Lung (tissue), 11 donors: ENCODE measurements at regions not wholly inside any gene's neighbourhood (a gene's known extent, or its start where the extent isn't known, plus 50 kb on each side); places are given as distances from the start of the nearest gene placed in this dataset.

ENCODE experiments used
- ATAC-seq: fragments of 200-7000 bp; cut with Tn5 transposase; one replicate; pipeline ENCODE4 v1.9.1; 2020; ENCODE audit warnings: moderate number of reproducible peaks; ENCODE audit not compliant: insufficient read depth, low FRiP score
- DNase-seq, 3 donors: peaks; one replicate each; pipeline ENCODE4 v3.0.0-alpha.2; 2013 to 2017
- H3K27ac ChIP-seq, 2 donors: one replicate each; pipeline ENCODE4 v1.5.1; 2013; ENCODE audit warnings: mild to moderate bottlenecking in 2 of 2, moderate library complexity in 2 of 2, control low read depth in 1 of 2, inconsistent platforms in 1 of 2, low read depth in 1 of 2, low read length in 1 of 2
- H3K27me3 ChIP-seq, 3 donors: one replicate each; pipeline ENCODE4 v1.5.1; 2013; ENCODE audit warnings: low read length in 2 of 3; ENCODE audit not compliant: control insufficient read depth in 3 of 3, insufficient read depth in 3 of 3
- H3K36me3 ChIP-seq, 4 donors: one replicate each; pipeline ENCODE4 v1.5.1; 2013; ENCODE audit warnings: low read length in 4 of 4, mild to moderate bottlenecking in 1 of 4, moderate library complexity in 1 of 4; ENCODE audit not compliant: control insufficient read depth in 4 of 4, insufficient read depth in 4 of 4
- H3K4me1 ChIP-seq, 5 donors: one replicate each; pipeline ENCODE4 v1.5.1; 2013; ENCODE audit warnings: low read length in 5 of 5, mild to moderate bottlenecking in 2 of 5, moderate library complexity in 1 of 5; ENCODE audit not compliant: control insufficient read depth in 5 of 5, insufficient read depth in 5 of 5
- H3K4me3 ChIP-seq: one replicate; pipeline ENCODE4 v1.5.1; 2013; ENCODE audit warnings: mild to moderate bottlenecking, control low read depth, moderate library complexity
- H3K9ac ChIP-seq, 2 donors: one replicate each; pipeline ENCODE4 v1.5.1; 2013; ENCODE audit warnings: low read length in 2 of 2, control low read depth in 1 of 2; ENCODE audit not compliant: insufficient read depth in 1 of 2
- H3K9me3 ChIP-seq, 4 donors: one replicate each; pipeline ENCODE4 v1.5.1; 2013; ENCODE audit warnings: low read length in 3 of 4, mild to moderate bottlenecking in 1 of 4, moderate library complexity in 1 of 4; ENCODE audit not compliant: control insufficient read depth in 4 of 4, insufficient read depth in 3 of 4
- WGBS, 2 donors: extraction: QIAGEN DNeasy Blood & Tissue Kit; methylation state at CpG; one replicate each; pipeline ENCODE4 v1.1.7; 2013; 5-methylcytosine and 5-hydroxymethylcytosine counted together
- TF ChIP-seq, protein P1 (sequence below): IDR thresholded peaks from 2 replicates; pipeline ENCODE4 v1.5.1; 2012; ENCODE audit warnings: mild to moderate bottlenecking; ENCODE audit errors: control extremely low read depth, extremely low read depth
- donor health status: control.
- donor health status: control.
- donor health status: Bipolar disorder and iron deficiency.
- donor health status: healthy.
- donor health status: DM: yes; HTN: yes; CAD: no.

GRCh38 chr4:110902500-110902899 is 279.6 kb upstream of the PITX2 start:
- Histone ChIP-seq H3K27ac (no peak overlapping the region), H3K9me3 (no peaks in the 10 kb centered on the region), H3K4me3 (no peak overlapping the region), H3K27me3 (no peaks in the 10 kb centered on the region), H3K9ac (no peak overlapping the region), H3K4me1 (no peaks in the 10 kb centered on the region), H3K36me3 (no peaks in the 10 kb centered on the region)
- ATAC-seq (no peak), DNase-seq (peak in 1 of 3 donors; percentile 7)
- 50 to 52% methylated on average over 3 of the region's 3 CpGs for WGBS, 2 donors
- TF ChIP-seq, protein P1, sequence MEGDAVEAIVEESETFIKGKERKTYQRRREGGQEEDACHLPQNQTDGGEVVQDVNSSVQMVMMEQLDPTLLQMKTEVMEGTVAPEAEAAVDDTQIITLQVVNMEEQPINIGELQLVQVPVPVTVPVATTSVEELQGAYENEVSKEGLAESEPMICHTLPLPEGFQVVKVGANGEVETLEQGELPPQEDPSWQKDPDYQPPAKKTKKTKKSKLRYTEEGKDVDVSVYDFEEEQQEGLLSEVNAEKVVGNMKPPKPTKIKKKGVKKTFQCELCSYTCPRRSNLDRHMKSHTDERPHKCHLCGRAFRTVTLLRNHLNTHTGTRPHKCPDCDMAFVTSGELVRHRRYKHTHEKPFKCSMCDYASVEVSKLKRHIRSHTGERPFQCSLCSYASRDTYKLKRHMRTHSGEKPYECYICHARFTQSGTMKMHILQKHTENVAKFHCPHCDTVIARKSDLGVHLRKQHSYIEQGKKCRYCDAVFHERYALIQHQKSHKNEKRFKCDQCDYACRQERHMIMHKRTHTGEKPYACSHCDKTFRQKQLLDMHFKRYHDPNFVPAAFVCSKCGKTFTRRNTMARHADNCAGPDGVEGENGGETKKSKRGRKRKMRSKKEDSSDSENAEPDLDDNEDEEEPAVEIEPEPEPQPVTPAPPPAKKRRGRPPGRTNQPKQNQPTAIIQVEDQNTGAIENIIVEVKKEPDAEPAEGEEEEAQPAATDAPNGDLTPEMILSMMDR: no peak

GRCh38 chr4:110904435-110905065 is 281.7 kb upstream of the PITX2 start:
- Histone ChIP-seq H3K36me3 (no peaks in the 10 kb centered on the region), H3K4me3 (no peak overlapping the region), H3K9me3 (no peaks in the 10 kb centered on the region), H3K4me1 (no peaks in the 10 kb centered on the region), H3K27ac (no peak overlapping the region), H3K27me3 (no peaks in the 10 kb centered on the region), H3K9ac (no peak overlapping the region)
- ATAC-seq (no peak), DNase-seq (no peak)
- TF ChIP-seq, protein P1: no peak
- 52 to 54% methylated on average over 6 of the region's 6 CpGs for WGBS, 2 donors

DNA sequence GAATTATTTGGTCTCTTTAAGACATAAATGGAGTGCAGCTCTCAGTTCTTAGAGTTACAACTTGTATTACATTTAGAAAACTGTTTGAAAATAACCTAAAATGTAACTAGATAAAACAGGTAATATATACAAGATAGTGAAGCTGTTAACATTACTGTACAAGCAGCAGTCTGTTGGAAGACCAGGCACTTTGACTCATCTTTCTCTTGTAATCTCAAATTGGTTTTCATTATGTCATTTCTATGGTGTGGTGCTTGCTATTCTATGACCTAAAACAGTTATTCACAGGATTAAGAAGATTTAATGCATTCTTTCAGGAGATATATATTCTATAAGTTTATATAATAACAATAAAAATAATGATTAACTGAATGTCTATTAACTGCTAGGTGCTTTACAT is 282.5 kb upstream of the PITX2 start:
- no peak overlapping the region for H3K9ac ChIP-seq
- TF ChIP-seq, protein P1: no peak
- no peak overlapping the region for H3K27ac ChIP-seq
- no peaks in the 10 kb centered on the region for H3K36me3 ChIP-seq
- H3K4me3 ChIP-seq: no peak overlapping the region
- H3K9me3 ChIP-seq: no peaks in the 10 kb centered on the region
- DNase-seq: no peak
- H3K4me1 ChIP-seq: no peaks in the 10 kb centered on the region
- no peaks in the 10 kb centered on the region for H3K27me3 ChIP-seq
- no peak for ATAC-seq

DNA sequence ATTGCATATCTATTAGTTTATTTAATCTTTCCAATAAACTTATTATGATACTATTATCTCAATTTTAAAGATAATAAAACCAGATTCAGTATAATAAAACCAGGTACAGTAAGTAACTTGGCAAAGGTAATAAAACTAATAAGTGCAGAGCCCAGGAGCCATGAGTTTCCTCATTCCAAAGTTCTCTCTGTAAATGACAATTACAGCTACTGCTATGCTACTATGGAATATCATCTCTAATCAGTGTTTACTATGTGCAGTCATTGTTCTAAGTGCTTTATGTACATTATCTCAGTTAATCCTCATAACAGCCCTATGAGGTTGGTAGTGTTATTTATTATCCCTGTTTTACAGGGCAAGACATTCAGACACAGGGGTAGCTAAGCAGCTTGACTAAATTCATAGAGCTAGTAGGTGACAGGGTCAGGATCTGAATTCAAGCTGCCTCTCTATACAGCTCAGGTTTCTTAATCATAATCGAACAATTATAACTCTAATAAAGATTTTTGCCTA is 285.0 kb upstream of the PITX2 start:
- no peaks in the 10 kb centered on the region for H3K27me3 ChIP-seq
- H3K4me3 ChIP-seq: no peak overlapping the region
- WGBS, 2 donors: 73 to 86% methylated on average over 1 of the region's 1 CpG
- no peaks in the 10 kb centered on the region for H3K36me3 ChIP-seq
- H3K4me1 ChIP-seq: no peaks in the 10 kb centered on the region
- DNase-seq (no peak), ATAC-seq (no peak)
- TF ChIP-seq, protein P1: no peak
- no peak overlapping the region for H3K9ac ChIP-seq
- H3K27ac ChIP-seq: no peak overlapping the region
- H3K9me3 ChIP-seq: no peaks in the 10 kb centered on the region
